ENCODE measurements at regions not wholly inside any gene's neighbourhood (a gene's known extent, or its start where the extent isn't known, plus 50 kb on each side); places are given as distances from the start of the nearest gene placed in this dataset.
"Not testable (repeated sequence)": the region's sequence is repeated elsewhere in the genome, so short reads cannot be mapped to it uniquely, and the experiment has no call there.

GRCh38 chr18:10119991-10120390 is 206.2 kb downstream of the VAPA start:
- DNase-seq (ENCODE audit: low read depth in 2 of 2), result no peak

- DNase-seq (ENCODE audit: low read depth in 2 of 2), result no peak
Measured at GRCh38 chr18:10120622-10121021, 206.8 kb downstream of the VAPA start.

GRCh38 chr18:10121028-10121427 is 207.2 kb downstream of the VAPA start:
- DNase-seq (ENCODE audit: low read depth in 2 of 2), result no peak

GRCh38 chr18:10121786-10122515 is 208.1 kb downstream of the VAPA start:
- DNase-seq (ENCODE audit: low read depth in 2 of 2), result no peak

GRCh38 chr18:10122988-10123950 is 209.5 kb downstream of the VAPA start:
- DNase-seq (ENCODE audit: low read depth in 2 of 2), result no peak

GRCh38 chr18:10124071-10124470 is 210.3 kb downstream of the VAPA start:
- no peak for DNase-seq (ENCODE audit: low read depth in 2 of 2)

GRCh38 chr18:10124557-10124956 is 210.7 kb downstream of the VAPA start:
- no peak for DNase-seq (ENCODE audit: low read depth in 2 of 2)

GRCh38 chr18:10124967-10125366 is 211.2 kb downstream of the VAPA start:
- no peak for DNase-seq (ENCODE audit: low read depth in 2 of 2)

- no peak for DNase-seq (ENCODE audit: low read depth in 2 of 2)
Measured at GRCh38 chr18:10127729-10128128, 213.9 kb downstream of the VAPA start.

- no peak for DNase-seq (ENCODE audit: low read depth in 2 of 2)
Measured at GRCh38 chr18:10128921-10129501, 215.2 kb downstream of the VAPA start.

- DNase-seq (ENCODE audit: low read depth in 2 of 2), result no peak
Measured at GRCh38 chr18:10130606-10131005, 216.8 kb downstream of the VAPA start.

GRCh38 chr18:10131081-10131459 is 217.3 kb downstream of the VAPA start:
- DNase-seq (ENCODE audit: low read depth in 2 of 2), result no peak

- no peak for DNase-seq (ENCODE audit: low read depth in 2 of 2)
Measured at GRCh38 chr18:10131460-10132395, 217.9 kb downstream of the VAPA start.

- DNase-seq (ENCODE audit: low read depth in 2 of 2), result no peak
Measured at GRCh38 chr18:10133516-10133915, 219.7 kb downstream of the VAPA start.

GRCh38 chr18:10134204-10134603 is 220.4 kb downstream of the VAPA start:
- DNase-seq (ENCODE audit: low read depth in 2 of 2), result no peak

GRCh38 chr18:10134749-10135148 is 220.9 kb downstream of the VAPA start:
- not testable (repeated sequence) for DNase-seq (ENCODE audit: low read depth in 2 of 2)

GRCh38 chr18:10135302-10135926 is 221.6 kb downstream of the VAPA start:
- no peak for DNase-seq (ENCODE audit: low read depth in 2 of 2)

- no peak for DNase-seq (ENCODE audit: low read depth in 2 of 2)
Measured at GRCh38 chr18:10138719-10139118, 224.9 kb downstream of the VAPA start.

- DNase-seq (ENCODE audit: low read depth in 2 of 2), result no peak
Measured at GRCh38 chr18:10139783-10140410, 226.1 kb downstream of the VAPA start.

GRCh38 chr18:10140461-10141282 is 226.9 kb downstream of the VAPA start:
- no peak for DNase-seq (ENCODE audit: low read depth in 2 of 2)

Measured in stimulated activated CD8-positive, alpha-beta memory T cell treated with anti-CD3 and anti-CD28 coated beads, Interleukin-2, amount 100 ng/mL, for 1 hour (primary cell).